GM23338 (cell line): ENCODE measurements at regions not wholly inside any gene's neighbourhood (a gene's known extent, or its start where the extent isn't known, plus 50 kb on each side); places are given as distances from the start of the nearest gene placed in this dataset.

Experiments
- ATAC-seq: fragments of 200-7000 bp; cut with Tn5 transposase; 3 replicates; pipeline ENCODE4 v1.9.1; 2020
- DNase-seq: peaks from one replicate; pipeline ENCODE4 v3.0.0-alpha.2; 2015; ENCODE audit warnings: low spot score
- H2AFZ ChIP-seq: fragments of 200-600 bp; sonication (generic); 2 replicates; pipeline ENCODE4 v1.8.0; 2016; ENCODE audit warnings: antibody characterized with exemption, mild to moderate bottlenecking, moderate library complexity
- H3F3A ChIP-seq: fragments of 200-600 bp; sonication (generic); replicated peaks from 2 replicates; pipeline ENCODE4 v1.8.0; 2017; ENCODE audit warnings: antibody characterized with exemption, mixed run types, low read depth
- H3K27ac ChIP-seq: fragments of 200-600 bp; sonication (generic); 2 replicates; pipeline ENCODE4 v1.6.1; 2016; ENCODE audit warnings: low read depth
- H3K27me3 ChIP-seq: fragments of 200-600 bp; sonication (generic); 2 replicates; pipeline ENCODE4 v1.8.0; 2016; ENCODE audit warnings: mild to moderate bottlenecking, mixed run types, moderate library complexity; ENCODE audit not compliant: insufficient read depth
- H3K36me3 ChIP-seq: fragments of 200-600 bp; sonication (generic); 2 replicates; pipeline ENCODE4 v1.8.0; 2016; ENCODE audit warnings: mild to moderate bottlenecking; ENCODE audit not compliant: insufficient read depth
- H3K4me1 ChIP-seq: fragments of 200-600 bp; sonication (generic); 2 replicates; pipeline ENCODE4 v1.8.0; 2016; ENCODE audit warnings: mild to moderate bottlenecking, moderate library complexity; ENCODE audit not compliant: insufficient read depth
- H3K4me2 ChIP-seq: fragments of 200-600 bp; sonication (generic); 2 replicates; pipeline ENCODE4 v1.7.1; 2017; ENCODE audit warnings: mixed run types
- H3K4me3 ChIP-seq: fragments of 200-600 bp; sonication (generic); 2 replicates; pipeline ENCODE4 v1.6.1; 2016; ENCODE audit warnings: mixed run types
- H3K79me2 ChIP-seq: fragments of 200-600 bp; sonication (generic); replicated peaks from 2 replicates; pipeline ENCODE4 v1.8.0; 2017; ENCODE audit warnings: mild to moderate bottlenecking; ENCODE audit not compliant: insufficient read depth
- H3K9me2 ChIP-seq: fragments of 200-600 bp; sonication (generic); 2 replicates; pipeline ENCODE4 v1.8.0; 2017; ENCODE audit not compliant: insufficient read depth
- H4K20me1 ChIP-seq: fragments of 200-600 bp; sonication (generic); replicated peaks from 2 replicates; pipeline ENCODE4 v1.8.0; 2017; ENCODE audit warnings: mild to moderate bottlenecking; ENCODE audit not compliant: insufficient read depth
- H3K27ac Mint-ChIP-seq: 2 replicates; pipeline ENCODE4 v1.8.0; 2020; ENCODE audit warnings: inconsistent platforms, mild to moderate bottlenecking, moderate library complexity, mixed read lengths
- H3K27me3 Mint-ChIP-seq: 3 replicates; pipeline ENCODE4 v1.8.0; 2022; ENCODE audit warnings: low read depth, mild to moderate bottlenecking, moderate library complexity, mixed read lengths, inconsistent platforms; ENCODE audit not compliant: insufficient read depth, poor library complexity
- H3K36me3 Mint-ChIP-seq: 3 replicates; pipeline ENCODE4 v1.8.0; 2021; ENCODE audit warnings: low read depth, mild to moderate bottlenecking, inconsistent platforms, moderate library complexity, mixed read lengths
- H3K4me1 Mint-ChIP-seq: 3 replicates; pipeline ENCODE4 v1.8.0; 2020; ENCODE audit warnings: mild to moderate bottlenecking, inconsistent platforms, mixed read lengths
- H3K4me3 Mint-ChIP-seq: 3 replicates; pipeline ENCODE4 v1.8.0; 2021; ENCODE audit warnings: moderate library complexity, mild to moderate bottlenecking, inconsistent platforms, mixed read lengths
- H3K9me3 Mint-ChIP-seq: 3 replicates; pipeline ENCODE4 v1.8.0; 2020; ENCODE audit warnings: moderate library complexity, mild to moderate bottlenecking, inconsistent platforms, mixed read lengths
- CREB1 ChIP-seq: fragments of 250-450 bp; sonication (Bioruptor Pico); IDR thresholded peaks from 2 replicates; pipeline ENCODE4 v1.5.0; 2020; ENCODE audit warnings: low read depth, mild to moderate bottlenecking, moderate library complexity
- CTCF ChIP-seq, 2 experiments: fragments of 200-600 bp in 1 of 2; sonication (generic) in 1 of 2; conservative IDR thresholded peaks; 2 replicates each; pipeline versions ENCODE4 v1.5.1 to v1.6.1; 2016 to 2017; ENCODE audit warnings: antibody characterized with exemption in 2 of 2, low read depth in 2 of 2, mild to moderate bottlenecking in 2 of 2, moderate library complexity in 1 of 2
- EZH2 ChIP-seq: fragments of 200-600 bp; sonication (generic); IDR thresholded peaks from one replicate; pipeline ENCODE4 v1.8.0; 2017; ENCODE audit warnings: antibody characterized with exemption, mild to moderate bottlenecking, low read depth; ENCODE audit not compliant: unreplicated experiment
- EZH2phosphoT487 ChIP-seq: fragments of 200-600 bp; sonication (generic); IDR thresholded peaks from one replicate; pipeline ENCODE4 v1.8.1; 2018; ENCODE audit warnings: antibody characterized with exemption; ENCODE audit not compliant: unreplicated experiment
- NANOG ChIP-seq: IDR thresholded peaks from 2 replicates; pipeline ENCODE4 v1.6.1; 2016; ENCODE audit warnings: antibody characterized with exemption, borderline replicate concordance
- POLR2AphosphoS5 ChIP-seq: IDR thresholded peaks from 2 replicates; pipeline ENCODE4 v1.6.1; 2016; ENCODE audit warnings: antibody characterized with exemption, low read depth
- STAT1 ChIP-seq: IDR thresholded peaks from one replicate; pipeline ENCODE4 v1.6.1; 2016; ENCODE audit warnings: antibody characterized with exemption; ENCODE audit not compliant: unreplicated experiment
- TF ChIP-seq, protein P1 (sequence below): IDR thresholded peaks from 2 replicates; pipeline ENCODE4 v1.6.1; 2016; ENCODE audit warnings: antibody characterized with exemption

DNA sequence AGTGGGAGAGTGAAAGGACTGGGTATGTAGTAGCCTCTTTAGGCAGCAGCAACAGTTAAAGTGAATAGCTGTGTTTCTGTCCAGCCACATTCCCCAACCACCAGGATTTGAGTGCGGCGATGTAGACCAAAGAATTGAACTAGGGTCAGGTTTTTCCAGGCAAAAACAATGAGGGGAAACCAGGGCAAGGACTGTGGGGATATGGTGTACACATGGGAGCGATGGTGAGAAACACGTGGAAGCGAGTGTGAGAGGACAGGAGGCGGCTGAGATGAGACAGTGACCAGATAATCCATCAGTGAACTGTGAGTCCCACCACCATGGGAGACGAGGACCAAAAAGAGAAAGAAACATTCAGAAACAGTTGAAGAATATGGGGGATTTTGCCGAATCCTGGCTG lies 409.5 kb downstream of the TSN start (continued):
- TF ChIP-seq CTCF (conservative IDR thresholded peaks at IDR 0.05; ENCODE audit: low read depth in 2 of 2) = no peak
- TF ChIP-seq, protein P1, sequence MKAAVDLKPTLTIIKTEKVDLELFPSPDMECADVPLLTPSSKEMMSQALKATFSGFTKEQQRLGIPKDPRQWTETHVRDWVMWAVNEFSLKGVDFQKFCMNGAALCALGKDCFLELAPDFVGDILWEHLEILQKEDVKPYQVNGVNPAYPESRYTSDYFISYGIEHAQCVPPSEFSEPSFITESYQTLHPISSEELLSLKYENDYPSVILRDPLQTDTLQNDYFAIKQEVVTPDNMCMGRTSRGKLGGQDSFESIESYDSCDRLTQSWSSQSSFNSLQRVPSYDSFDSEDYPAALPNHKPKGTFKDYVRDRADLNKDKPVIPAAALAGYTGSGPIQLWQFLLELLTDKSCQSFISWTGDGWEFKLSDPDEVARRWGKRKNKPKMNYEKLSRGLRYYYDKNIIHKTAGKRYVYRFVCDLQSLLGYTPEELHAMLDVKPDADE = no peak

GRCh38 chr2:122166820-122167219 lies 411.4 kb downstream of the TSN start:
- Histone ChIP-seq H3K27me3 (no peaks in the 10 kb centered on the region), H4K20me1 (no peaks in the 10 kb centered on the region), H3K4me1 (no peaks in the 10 kb centered on the region), H3K36me3 (no peaks in the 10 kb centered on the region), H3K4me2 (no peak overlapping the region), H2AFZ (no peak overlapping the region), H3K79me2 (no peaks in the 10 kb centered on the region), H3F3A (no peaks in the 10 kb centered on the region), H3K9me2 (no peaks in the 10 kb centered on the region), H3K4me3 (no peak overlapping the region), H3K27ac (no peak overlapping the region)
- ATAC-seq (no peak), DNase-seq (no peak)
- Mint-ChIP-seq H3K36me3 (no peaks in the 10 kb centered on the region), H3K9me3 (no peaks in the 10 kb centered on the region), H3K27ac (no peak overlapping the region), H3K27me3 (no peaks in the 10 kb centered on the region), H3K4me1 (no peaks in the 10 kb centered on the region), H3K4me3 (no peak overlapping the region)
- no peak for TF ChIP-seq POLR2AphosphoS5
- no peak for TF ChIP-seq NANOG

GRCh38 chr2:122167515-122167914 lies 412.1 kb downstream of the TSN start:
- Histone ChIP-seq H3K27me3 (no peaks in the 10 kb centered on the region), H3K4me2 (no peak overlapping the region), H3F3A (no peaks in the 10 kb centered on the region), H3K4me3 (no peak overlapping the region), H3K9me2 (no peaks in the 10 kb centered on the region), H4K20me1 (no peaks in the 10 kb centered on the region), H3K27ac (no peak overlapping the region), H3K79me2 (no peaks in the 10 kb centered on the region), H2AFZ (no peak overlapping the region), H3K4me1 (no peaks in the 10 kb centered on the region), H3K36me3 (no peaks in the 10 kb centered on the region)
- no peak for ATAC-seq
- H3K27ac Mint-ChIP-seq = no peak overlapping the region
- no peak overlapping the region for H3K4me3 Mint-ChIP-seq
- peaks cover under 1% of the 10 kb centered on the region for H3K27me3 Mint-ChIP-seq
- H3K4me1 Mint-ChIP-seq = no peaks in the 10 kb centered on the region
- H3K36me3 Mint-ChIP-seq = no peaks in the 10 kb centered on the region
- H3K9me3 Mint-ChIP-seq = no peaks in the 10 kb centered on the region
- DNase-seq = no peak
- no peak for TF ChIP-seq EZH2
- no peak for TF ChIP-seq CTCF (conservative IDR thresholded peaks at IDR 0.05; ENCODE audit: low read depth in 2 of 2)
- no peak for TF ChIP-seq EZH2phosphoT487
- no peak for TF ChIP-seq CREB1 (CRISPR knock-in tag)
- no peak for TF ChIP-seq STAT1
